Peyer's patch (tissue), 4 donors: ENCODE measurements at regions not wholly inside any gene's neighbourhood (a gene's known extent, or its start where the extent isn't known, plus 50 kb on each side); places are given as distances from the start of the nearest gene placed in this dataset.

ENCODE experiments used
- DNase-seq, 3 donors: peaks; one replicate each; pipeline ENCODE4 v3.0.0-alpha.2; 2017 to 2019
- H3K27ac ChIP-seq, 4 donors: fragments of 200-600 bp; sonication (generic); one replicate each; pipeline ENCODE4 v1.5.1; 2016 to 2019
- H3K27me3 ChIP-seq, 2 donors: fragments of 200-600 bp; sonication (generic); one replicate each; pipeline ENCODE4 v1.5.1; 2019
- H3K36me3 ChIP-seq, 3 donors: fragments of 200-600 bp; sonication (generic); one replicate each; pipeline ENCODE4 v1.5.1; 2016 to 2019
- H3K4me1 ChIP-seq, 4 donors: fragments of 200-600 bp; sonication (generic); one replicate each; pipeline ENCODE4 v1.5.1; 2016 to 2019
- H3K4me3 ChIP-seq, 4 donors: fragments of 200-600 bp; sonication (generic); 1 replicate in 3 of 4; 2 replicates in 1 of 4; pipeline ENCODE4 v1.5.1; 2016 to 2019; ENCODE audit warnings: mild to moderate bottlenecking in 1 of 4
- H3K9me3 ChIP-seq, 4 donors: fragments of 200-600 bp; sonication (generic); one replicate each; pipeline ENCODE4 v1.5.1; 2016 to 2019; ENCODE audit warnings: mild to moderate bottlenecking in 1 of 4
- CTCF ChIP-seq, 6 experiments: fragments of 450-650 bp in 4 of 6; fragments of 200-600 bp in 2 of 6; sonication (generic) in 1 of 6; IDR thresholded peaks; one replicate each; pipeline ENCODE4 v1.5.1; 2017 to 2019; ENCODE audit warnings: antibody characterized with exemption in 6 of 6, mild to moderate bottlenecking in 3 of 6, moderate library complexity in 1 of 6
- POLR2A ChIP-seq, 2 donors: fragments of 450-650 bp; IDR thresholded peaks; one replicate each; pipeline ENCODE4 v1.5.1; 2017; ENCODE audit warnings: antibody characterized with exemption in 2 of 2, mild to moderate bottlenecking in 2 of 2, moderate library complexity in 2 of 2

- Histone ChIP-seq H3K27me3 (peaks cover 0 to 2% of the 10 kb centered on the region in 2 donors), H3K4me3 (no peak overlapping the region), H3K4me1 (no peaks in the 10 kb centered on the region), H3K36me3 (no peaks in the 10 kb centered on the region), H3K9me3 (no peaks in the 10 kb centered on the region), H3K27ac (no peak overlapping the region)
- no peak for DNase-seq
- TF ChIP-seq CTCF (IDR thresholded peaks at IDR 0.05) = no peak
- TF ChIP-seq POLR2A (IDR thresholded peaks at IDR 0.05) = no peak
Observed at GRCh38 chr13:64266024-64266423, 2850.4 kb upstream of the PCDH20 start.

- H3K27ac ChIP-seq = no peak overlapping the region
- peaks cover 0 to 2% of the 10 kb centered on the region in 2 donors for H3K27me3 ChIP-seq
- H3K4me1 ChIP-seq = no peaks in the 10 kb centered on the region
- H3K9me3 ChIP-seq = no peaks in the 10 kb centered on the region
- no peaks in the 10 kb centered on the region for H3K36me3 ChIP-seq
- no peak for DNase-seq
- TF ChIP-seq CTCF (IDR thresholded peaks at IDR 0.05) (no peak), POLR2A (IDR thresholded peaks at IDR 0.05) (no peak)
- H3K4me3 ChIP-seq = no peak overlapping the region
Observed at GRCh38 chr13:64263285-64263684, 2847.6 kb upstream of the PCDH20 start.

GRCh38 chr13:64256751-64257150 lies 2841.1 kb upstream of the PCDH20 start:
- no peak for DNase-seq
- TF ChIP-seq CTCF (IDR thresholded peaks at IDR 0.05) = no peak
- TF ChIP-seq POLR2A (IDR thresholded peaks at IDR 0.05) = no peak
- Histone ChIP-seq H3K36me3 (no peaks in the 10 kb centered on the region), H3K4me1 (no peaks in the 10 kb centered on the region), H3K4me3 (no peak overlapping the region), H3K9me3 (peaks cover 0 to 3% (median 0%) of the 10 kb centered on the region in 4 donors), H3K27ac (no peak overlapping the region), H3K27me3 (peaks cover 0 to 2% of the 10 kb centered on the region in 2 donors)

GRCh38 chr13:64255988-64256387 lies 2840.3 kb upstream of the PCDH20 start:
- H3K36me3 ChIP-seq = no peaks in the 10 kb centered on the region
- H3K9me3 ChIP-seq = peaks cover 0 to 3% (median 0%) of the 10 kb centered on the region in 4 donors
- H3K27me3 ChIP-seq = no peaks in the 10 kb centered on the region
- H3K27ac ChIP-seq = no peak overlapping the region
- DNase-seq = no peak
- H3K4me1 ChIP-seq = no peaks in the 10 kb centered on the region
- TF ChIP-seq CTCF (IDR thresholded peaks at IDR 0.05) = no peak
- no peak for TF ChIP-seq POLR2A (IDR thresholded peaks at IDR 0.05)
- H3K4me3 ChIP-seq = no peak overlapping the region

GRCh38 chr13:64248371-64249065 lies 2832.9 kb upstream of the PCDH20 start:
- Histone ChIP-seq H3K9me3 (peaks cover 0 to under 1% (median 0%) of the 10 kb centered on the region in 4 donors), H3K27ac (no peak overlapping the region), H3K4me1 (no peaks in the 10 kb centered on the region), H3K27me3 (no peaks in the 10 kb centered on the region), H3K36me3 (no peaks in the 10 kb centered on the region), H3K4me3 (no peak overlapping the region)
- TF ChIP-seq CTCF (IDR thresholded peaks at IDR 0.05) = no peak
- TF ChIP-seq POLR2A (IDR thresholded peaks at IDR 0.05) = no peak
- DNase-seq = no peak
